ENCODE measurements at regions not wholly inside any gene's neighbourhood (a gene's known extent, or its start where the extent isn't known, plus 50 kb on each side); places are given as distances from the start of the nearest gene placed in this dataset.

DNA sequence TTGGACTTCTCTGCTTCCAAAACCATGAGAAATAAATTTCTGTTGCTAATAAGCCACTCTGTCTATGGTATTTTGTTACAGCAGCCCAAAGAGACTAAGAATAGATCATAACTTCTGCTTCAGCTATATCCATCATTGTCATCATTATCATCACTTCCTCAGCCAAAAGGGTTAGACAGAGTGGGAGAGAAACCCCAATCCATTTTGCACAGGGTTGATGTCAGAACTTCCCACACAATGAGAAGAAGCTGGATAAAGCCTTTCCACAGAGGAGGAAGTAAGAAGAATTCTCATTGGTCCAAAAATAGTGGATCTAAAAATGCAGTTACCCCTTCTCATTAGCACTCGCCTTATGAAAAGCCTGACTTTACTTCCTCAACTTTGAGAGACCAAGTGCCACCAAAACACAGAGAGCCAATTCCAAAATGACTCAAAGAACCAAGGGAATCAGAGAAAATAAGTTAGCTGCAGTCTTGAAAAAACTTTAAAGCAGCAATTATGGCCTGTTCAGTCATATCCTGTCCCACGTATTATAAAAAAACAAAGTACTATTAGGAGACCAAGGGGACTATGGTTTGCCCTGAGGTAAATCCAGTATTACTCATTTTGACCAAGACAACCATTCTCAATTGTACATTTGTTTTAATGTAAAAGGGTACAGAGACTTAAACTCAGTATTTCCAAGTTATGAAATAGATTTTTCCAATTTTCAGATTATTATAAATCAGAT is 80.2 kb downstream of the WNT5A start:
- no peak overlapping the region for H3K4me3 ChIP-seq (ENCODE audit: low read depth, poor library complexity, severe bottlenecking)
- no peak for DNase-seq (ENCODE audit: low spot score in 2 of 2)
- 68 to 73% methylated on average over 2 of the region's 2 CpGs for WGBS, 2 donors
- TF ChIP-seq POLR2A (IDR thresholded peaks at IDR 0.05) = no peak
- TF ChIP-seq, protein P1, sequence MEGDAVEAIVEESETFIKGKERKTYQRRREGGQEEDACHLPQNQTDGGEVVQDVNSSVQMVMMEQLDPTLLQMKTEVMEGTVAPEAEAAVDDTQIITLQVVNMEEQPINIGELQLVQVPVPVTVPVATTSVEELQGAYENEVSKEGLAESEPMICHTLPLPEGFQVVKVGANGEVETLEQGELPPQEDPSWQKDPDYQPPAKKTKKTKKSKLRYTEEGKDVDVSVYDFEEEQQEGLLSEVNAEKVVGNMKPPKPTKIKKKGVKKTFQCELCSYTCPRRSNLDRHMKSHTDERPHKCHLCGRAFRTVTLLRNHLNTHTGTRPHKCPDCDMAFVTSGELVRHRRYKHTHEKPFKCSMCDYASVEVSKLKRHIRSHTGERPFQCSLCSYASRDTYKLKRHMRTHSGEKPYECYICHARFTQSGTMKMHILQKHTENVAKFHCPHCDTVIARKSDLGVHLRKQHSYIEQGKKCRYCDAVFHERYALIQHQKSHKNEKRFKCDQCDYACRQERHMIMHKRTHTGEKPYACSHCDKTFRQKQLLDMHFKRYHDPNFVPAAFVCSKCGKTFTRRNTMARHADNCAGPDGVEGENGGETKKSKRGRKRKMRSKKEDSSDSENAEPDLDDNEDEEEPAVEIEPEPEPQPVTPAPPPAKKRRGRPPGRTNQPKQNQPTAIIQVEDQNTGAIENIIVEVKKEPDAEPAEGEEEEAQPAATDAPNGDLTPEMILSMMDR (IDR thresholded peaks at IDR 0.05) = no peak
- intact Hi-C loops (cut with DNase I; ENCODE audit: low total_unique reads) = no loop called here

DNA sequence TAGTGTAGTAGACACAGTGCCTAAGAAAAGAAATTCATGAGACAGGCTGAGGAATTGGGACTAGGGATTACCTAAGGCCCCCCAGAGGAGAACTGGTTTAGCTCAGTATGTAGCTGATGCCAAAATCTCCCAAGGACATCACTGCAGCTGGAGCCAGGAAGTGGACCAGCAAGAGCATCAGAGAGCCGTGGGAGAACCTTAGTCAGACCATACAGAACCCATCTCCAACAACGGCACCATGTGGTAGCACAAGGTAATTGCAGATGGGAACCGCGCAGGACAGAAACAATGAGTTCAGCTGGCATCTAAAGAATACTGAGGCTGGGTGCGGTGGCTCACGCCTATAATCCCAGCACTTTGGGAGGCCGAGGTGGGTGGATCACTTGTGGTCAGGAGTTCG is 81.7 kb downstream of the WNT5A start:
- WGBS, 2 donors = 41 to 59% methylated on average over 8 of the region's 8 CpGs

DNA sequence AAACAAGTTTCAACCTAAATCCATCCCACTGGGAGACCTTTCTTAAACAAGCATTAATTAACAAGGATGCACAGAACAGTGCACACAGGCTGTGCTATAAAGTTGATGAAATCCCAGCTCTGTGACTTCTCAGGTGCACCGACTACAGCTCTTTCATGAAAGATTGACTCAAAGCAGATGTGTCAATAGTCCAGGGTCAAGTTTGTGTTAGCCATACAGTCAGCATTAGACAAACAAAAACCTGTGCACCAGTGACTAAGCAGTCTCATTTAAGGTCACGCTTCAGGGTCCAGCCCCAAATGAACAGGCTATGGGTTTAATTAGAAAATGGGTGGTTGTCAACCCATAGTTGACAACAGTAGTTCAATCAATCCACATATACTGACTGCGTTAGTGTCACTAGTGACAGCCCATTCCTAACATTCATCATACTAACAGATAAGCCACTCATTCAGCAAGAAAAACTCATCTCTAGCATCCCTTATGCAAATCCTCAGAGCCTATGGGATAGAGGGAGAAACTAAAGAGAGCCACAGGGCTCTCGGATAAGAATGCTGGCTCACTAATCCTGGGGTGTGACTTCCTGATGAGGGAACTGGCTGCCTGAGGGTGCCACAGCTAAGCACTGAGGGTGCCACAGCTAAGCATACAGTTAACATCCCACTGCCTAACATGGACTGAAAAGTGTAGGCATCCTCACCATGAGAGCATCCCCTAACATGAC is 84.1 kb downstream of the WNT5A start:
- intact Hi-C loops (cut with DNase I; ENCODE audit: low total_unique reads) = no loop called here
- no peak for DNase-seq (ENCODE audit: low spot score in 2 of 2)
- WGBS, 2 donors = 79 to 80% methylated on average over 4 of the region's 4 CpGs
- no peak overlapping the region for H3K4me3 ChIP-seq (ENCODE audit: low read depth, poor library complexity, severe bottlenecking)
- no peak for TF ChIP-seq POLR2A (IDR thresholded peaks at IDR 0.05)
- TF ChIP-seq, protein P1 (IDR thresholded peaks at IDR 0.05) = no peak

More for the DNA sequence above, 81.7 kb downstream of the WNT5A start:
- TF ChIP-seq, protein P1 (IDR thresholded peaks at IDR 0.05) = no peak
- no peak for TF ChIP-seq POLR2A (IDR thresholded peaks at IDR 0.05)
- DNase-seq (ENCODE audit: low spot score in 2 of 2) = no peak
- intact Hi-C loops (cut with DNase I; ENCODE audit: low total_unique reads) = no loop called here
- H3K4me3 ChIP-seq (ENCODE audit: low read depth, poor library complexity, severe bottlenecking) = no peak overlapping the region

DNA sequence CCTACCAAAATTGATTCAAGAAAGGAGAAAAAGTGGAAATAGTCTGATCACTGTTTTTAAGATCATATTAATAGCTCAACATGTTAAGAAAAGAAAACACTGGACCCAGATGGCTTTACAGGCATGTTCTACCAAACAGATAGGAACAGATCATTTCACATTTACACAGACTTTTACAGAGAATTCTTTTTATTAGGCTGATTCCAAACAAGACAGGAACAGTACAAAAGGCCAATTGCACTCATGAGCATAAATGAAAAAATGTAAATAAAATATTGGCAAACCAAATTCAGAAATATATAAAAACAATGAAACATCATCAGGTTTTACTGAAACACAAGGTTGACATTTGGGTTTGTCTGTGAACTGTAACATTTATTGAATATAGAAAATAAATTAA is 106.5 kb downstream of the WNT5A start:
- DNase-seq (ENCODE audit: low spot score in 2 of 2) = no peak
- H3K4me3 ChIP-seq (ENCODE audit: low read depth, poor library complexity, severe bottlenecking) = no peak overlapping the region

DNA sequence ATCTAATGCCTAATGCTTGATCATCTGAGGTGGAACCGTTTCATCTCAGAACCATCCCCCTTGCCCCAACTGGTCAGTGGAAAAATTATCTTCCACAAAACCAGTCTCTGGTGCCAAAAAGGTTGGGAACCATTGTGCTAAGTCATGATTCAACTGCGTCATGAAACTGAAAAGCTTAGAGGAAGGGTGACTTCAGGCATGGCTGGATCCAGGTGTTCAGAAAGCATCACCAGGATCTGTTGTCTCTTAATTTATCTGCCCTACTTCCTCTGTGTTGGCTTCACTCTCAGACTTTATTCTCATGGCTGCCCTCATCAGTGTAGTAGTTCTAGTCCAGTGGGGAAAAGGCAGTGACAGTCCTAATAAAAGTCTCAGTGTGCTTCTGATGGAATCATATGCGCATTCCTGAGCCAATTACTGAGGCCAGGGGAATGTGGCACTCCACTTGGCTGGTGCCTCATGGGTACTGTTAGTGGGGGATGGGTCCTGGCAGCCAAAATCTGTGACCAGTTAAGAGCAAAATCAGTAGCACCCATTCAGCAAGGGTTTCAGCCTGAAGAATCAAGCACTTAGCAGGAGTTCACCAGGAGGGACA is 110.3 kb downstream of the WNT5A start:
- intact Hi-C loops (cut with DNase I; ENCODE audit: low total_unique reads) = no loop called here
- no peak for DNase-seq (ENCODE audit: low spot score in 2 of 2)
- TF ChIP-seq, protein P1 (IDR thresholded peaks at IDR 0.05) = no peak
- no peak for TF ChIP-seq POLR2A (IDR thresholded peaks at IDR 0.05)
- 89 to 92% methylated on average over 3 of the region's 3 CpGs for WGBS, 2 donors
- no peak overlapping the region for H3K4me3 ChIP-seq (ENCODE audit: low read depth, poor library complexity, severe bottlenecking)

More for the DNA sequence above, 106.5 kb downstream of the WNT5A start:
- intact Hi-C loops (cut with DNase I; ENCODE audit: low total_unique reads) = no loop called here
- TF ChIP-seq, protein P1 (IDR thresholded peaks at IDR 0.05) = no peak

Data from lower leg skin (tissue), 4 donors.